ENCODE measurements at regions not wholly inside any gene's neighbourhood (a gene's known extent, or its start where the extent isn't known, plus 50 kb on each side); places are given as distances from the start of the nearest gene placed in this dataset.

- no peak overlapping the region for H3K4me3 ChIP-seq (ENCODE audit: low read length)
- intact Hi-C loops (cut with micrococcal nuclease): no loop called here
- Mint-ChIP-seq H3K36me3 (no peaks in the 10 kb centered on the region), H3K9me3 (peaks cover 0 to 5% of the 10 kb centered on the region in 2 donors), H3K27me3 (ENCODE audit: low read depth in 2 of 2) (no peaks in the 10 kb centered on the region), H3K27ac (no peak overlapping the region), H3K4me1 (no peaks in the 10 kb centered on the region), H3K4me3 (no peak overlapping the region)
- H3K36me3 ChIP-seq (ENCODE audit: control insufficient read depth, insufficient read depth, low read length): no peaks in the 10 kb centered on the region
- no peak overlapping the region for H3K27ac ChIP-seq (ENCODE audit: low read length)
- DNase-seq (no peak), ATAC-seq (no peak)
- no peak for TF ChIP-seq CTCF (IDR thresholded peaks at IDR 0.05)
- H3K27me3 ChIP-seq (ENCODE audit: control insufficient read depth, insufficient read depth, low read length): no peaks in the 10 kb centered on the region
- H3K4me1 ChIP-seq (ENCODE audit: control insufficient read depth, insufficient read depth, low read length): no peaks in the 10 kb centered on the region
- no peaks in the 10 kb centered on the region for H3K9me3 ChIP-seq (ENCODE audit: control insufficient read depth, insufficient read depth, low read length)
- WGBS (ENCODE audit: insufficient coverage): 87% methylated on average over 1 of the region's 1 CpG
Measured at GRCh38 chr7:46026741-46027140, 105.7 kb upstream of the IGFBP3 start.

GRCh38 chr7:46024263-46024916, 103.3 kb upstream of the IGFBP3 start:
- Histone ChIP-seq H3K36me3 (ENCODE audit: control insufficient read depth, insufficient read depth, low read length) (no peaks in the 10 kb centered on the region), H3K27me3 (ENCODE audit: control insufficient read depth, insufficient read depth, low read length) (no peaks in the 10 kb centered on the region), H3K4me1 (ENCODE audit: control insufficient read depth, insufficient read depth, low read length) (no peaks in the 10 kb centered on the region), H3K27ac (ENCODE audit: low read length) (no peak overlapping the region), H3K4me3 (ENCODE audit: low read length) (no peak overlapping the region), H3K9me3 (ENCODE audit: control insufficient read depth, insufficient read depth, low read length) (no peaks in the 10 kb centered on the region)
- H3K36me3 Mint-ChIP-seq: no peaks in the 10 kb centered on the region
- H3K4me3 Mint-ChIP-seq: no peak overlapping the region
- no peaks in the 10 kb centered on the region for H3K27me3 Mint-ChIP-seq (ENCODE audit: low read depth in 2 of 2)
- DNase-seq (no peak), ATAC-seq (no peak)
- peaks cover 0 to 6% of the 10 kb centered on the region in 2 donors for H3K9me3 Mint-ChIP-seq
- WGBS (ENCODE audit: insufficient coverage): 83% methylated on average over 6 of the region's 6 CpGs
- TF ChIP-seq CTCF (IDR thresholded peaks at IDR 0.05): no peak
- H3K27ac Mint-ChIP-seq: no peak overlapping the region
- intact Hi-C loops (cut with micrococcal nuclease): no loop called here
- H3K4me1 Mint-ChIP-seq: no peaks in the 10 kb centered on the region

- TF ChIP-seq CTCF (IDR thresholded peaks at IDR 0.05): no peak
- Mint-ChIP-seq H3K36me3 (no peaks in the 10 kb centered on the region), H3K9me3 (peaks cover 0 to 5% of the 10 kb centered on the region in 2 donors), H3K4me1 (no peaks in the 10 kb centered on the region), H3K4me3 (no peak overlapping the region), H3K27ac (no peak overlapping the region), H3K27me3 (ENCODE audit: low read depth in 2 of 2) (no peaks in the 10 kb centered on the region)
- Histone ChIP-seq H3K4me1 (ENCODE audit: control insufficient read depth, insufficient read depth, low read length) (no peaks in the 10 kb centered on the region), H3K9me3 (ENCODE audit: control insufficient read depth, insufficient read depth, low read length) (no peaks in the 10 kb centered on the region), H3K27me3 (ENCODE audit: control insufficient read depth, insufficient read depth, low read length) (no peaks in the 10 kb centered on the region), H3K27ac (ENCODE audit: low read length) (no peak overlapping the region), H3K36me3 (ENCODE audit: control insufficient read depth, insufficient read depth, low read length) (no peaks in the 10 kb centered on the region), H3K4me3 (ENCODE audit: low read length) (no peak overlapping the region)
- intact Hi-C loops (cut with micrococcal nuclease): no loop called here
- ATAC-seq (no peak), DNase-seq (no peak)
- WGBS (ENCODE audit: insufficient coverage): 76% methylated on average over 2 of the region's 2 CpGs
Measured at GRCh38 chr7:46022397-46022796, 101.3 kb upstream of the IGFBP3 start.

Data from natural killer cell (primary cell).